Thyroid gland (tissue), 4 donors: ENCODE measurements at regions not wholly inside any gene's neighbourhood (a gene's known extent, or its start where the extent isn't known, plus 50 kb on each side); places are given as distances from the start of the nearest gene placed in this dataset.
"Not testable (repeated sequence)": the region's sequence is repeated elsewhere in the genome, so short reads cannot be mapped to it uniquely, and the experiment has no call there.

Experiments used
- DNase-seq, 2 donors: peaks; one replicate each; pipeline ENCODE4 v3.0.0-alpha.2; 2019
- H3K27ac ChIP-seq, 3 donors: fragments of 200-600 bp; sonication (generic); 1 replicate in 2 of 3; 2 replicates in 1 of 3; pipeline ENCODE4 v1.5.1; 2016 to 2019; ENCODE audit warnings: mild to moderate bottlenecking in 1 of 3, moderate library complexity in 1 of 3
- H3K27me3 ChIP-seq: fragments of 200-600 bp; sonication (generic); one replicate; pipeline ENCODE4 v1.5.1; 2019
- H3K36me3 ChIP-seq, 2 donors: fragments of 200-600 bp; sonication (generic); one replicate each; pipeline ENCODE4 v1.5.1; 2016 to 2019
- H3K4me1 ChIP-seq, 2 donors: fragments of 200-600 bp; sonication (generic); one replicate each; pipeline ENCODE4 v1.5.1; 2017 to 2019
- H3K4me3 ChIP-seq, 3 donors: fragments of 200-600 bp; sonication (generic); replicated peaks in 1 of 3; 1 replicate in 2 of 3; 2 replicates in 1 of 3; pipeline ENCODE4 v1.5.1; 2016; ENCODE audit warnings: mild to moderate bottlenecking in 1 of 3
- H3K9me3 ChIP-seq: fragments of 200-600 bp; sonication (generic); one replicate; pipeline ENCODE4 v1.5.1; 2017
- CTCF ChIP-seq, 6 experiments: fragments of 200-600 bp in 3 of 6; fragments of 450-650 bp in 3 of 6; sonication (generic) in 3 of 6; IDR thresholded peaks; one replicate each; pipeline ENCODE4 v1.5.1; 2016 to 2019; ENCODE audit warnings: antibody characterized with exemption in 6 of 6, mild to moderate bottlenecking in 2 of 6, inconsistent platforms in 1 of 6, moderate library complexity in 1 of 6
- POLR2A ChIP-seq, 2 donors: fragments of 450-650 bp; IDR thresholded peaks; one replicate each; pipeline ENCODE4 v1.6.1; 2017; ENCODE audit warnings: antibody characterized with exemption in 2 of 2, mild to moderate bottlenecking in 2 of 2, moderate library complexity in 1 of 2
- WGBS, 2 donors: methylation state at CpG; one replicate each; pipeline ENCODE4 v1.1.5; 2017; 5-methylcytosine and 5-hydroxymethylcytosine counted together
- intact Hi-C: fragments of 100-400 bp; cut with DNase I; formaldehyde crosslinking; loops from one replicate; pipeline ENCODE4 v1.15.1; 2023

- 86 to 87% methylated on average over 4 of the region's 4 CpGs for WGBS, 2 donors
- Histone ChIP-seq H3K9me3 (no peaks in the 10 kb centered on the region), H3K27ac (no peak overlapping the region), H3K4me3 (no peak overlapping the region), H3K4me1 (no peaks in the 10 kb centered on the region), H3K27me3 (no peaks in the 10 kb centered on the region), H3K36me3 (no peaks in the 10 kb centered on the region)
- intact Hi-C loops: no loop called here
- no peak for TF ChIP-seq POLR2A (IDR thresholded peaks at IDR 0.05)
- no peak for TF ChIP-seq CTCF (IDR thresholded peaks at IDR 0.05)
- no peak for DNase-seq
These were observed 861.3 kb downstream of the CCDC85A start for GRCh38 chr2:57044931-57045635.

GRCh38 chr2:57049273-57049672, 865.5 kb downstream of the CCDC85A start:
- Histone ChIP-seq H3K36me3 (no peaks in the 10 kb centered on the region), H3K9me3 (no peaks in the 10 kb centered on the region), H3K27ac (no peak overlapping the region), H3K4me1 (no peaks in the 10 kb centered on the region), H3K4me3 (no peak overlapping the region), H3K27me3 (no peaks in the 10 kb centered on the region)
- TF ChIP-seq CTCF (IDR thresholded peaks at IDR 0.05): no peak
- TF ChIP-seq POLR2A (IDR thresholded peaks at IDR 0.05): no peak
- 74 to 86% methylated on average over 3 of the region's 3 CpGs for WGBS, 2 donors
- DNase-seq: no peak
- intact Hi-C loops: no loop called here

- Histone ChIP-seq H3K36me3 (no peaks in the 10 kb centered on the region), H3K27ac (no peak overlapping the region), H3K4me1 (no peaks in the 10 kb centered on the region), H3K4me3 (no peak overlapping the region), H3K9me3 (no peaks in the 10 kb centered on the region), H3K27me3 (no peaks in the 10 kb centered on the region)
- no peak for DNase-seq
- intact Hi-C loops: no loop called here
- 90 to 92% methylated on average over 3 of the region's 3 CpGs for WGBS, 2 donors
- TF ChIP-seq POLR2A (IDR thresholded peaks at IDR 0.05) (no peak), CTCF (IDR thresholded peaks at IDR 0.05) (no peak)
These were observed 866.2 kb downstream of the CCDC85A start for GRCh38 chr2:57050007-57050406.

GRCh38 chr2:57066301-57066700, 882.5 kb downstream of the CCDC85A start:
- H3K27me3 ChIP-seq, H3K36me3 ChIP-seq, intact Hi-C loops, H3K4me3 ChIP-seq, H3K9me3 ChIP-seq, DNase-seq, H3K4me1 ChIP-seq, H3K27ac ChIP-seq: not testable (repeated sequence)
- WGBS, 2 donors: 79 to 94% methylated on average over 1 of the region's 1 CpG

- Histone ChIP-seq H3K27me3 (no peaks in the 10 kb centered on the region), H3K9me3 (no peaks in the 10 kb centered on the region), H3K4me3 (no peak overlapping the region), H3K36me3 (no peaks in the 10 kb centered on the region), H3K4me1 (no peaks in the 10 kb centered on the region), H3K27ac (no peak overlapping the region)
- no peak for DNase-seq
- intact Hi-C loops: no loop called here
- TF ChIP-seq POLR2A (IDR thresholded peaks at IDR 0.05): no peak
- no peak for TF ChIP-seq CTCF (IDR thresholded peaks at IDR 0.05)
These were observed 891.4 kb downstream of the CCDC85A start for GRCh38 chr2:57075226-57075625.

GRCh38 chr2:57080035-57080434, 896.2 kb downstream of the CCDC85A start:
- no peaks in the 10 kb centered on the region for H3K27me3 ChIP-seq
- no peak overlapping the region for H3K4me3 ChIP-seq
- TF ChIP-seq CTCF (IDR thresholded peaks at IDR 0.05): no peak
- no peak for TF ChIP-seq POLR2A (IDR thresholded peaks at IDR 0.05)
- no peak for DNase-seq
- intact Hi-C loops: no loop called here
- H3K4me1 ChIP-seq: no peaks in the 10 kb centered on the region
- no peak overlapping the region for H3K27ac ChIP-seq
- no peaks in the 10 kb centered on the region for H3K9me3 ChIP-seq
- no peaks in the 10 kb centered on the region for H3K36me3 ChIP-seq
